HFFc6 (cell line): ENCODE measurements at regions not wholly inside any gene's neighbourhood (a gene's known extent, or its start where the extent isn't known, plus 50 kb on each side); places are given as distances from the start of the nearest gene placed in this dataset.

Experiments
- DNase-seq: peaks from one replicate; pipeline ENCODE4 v3.0.0-alpha.2; 2018
- H3K27ac Mint-ChIP-seq: 2 replicates; pipeline ENCODE4 v1.8.0; 2020; ENCODE audit warnings: mild to moderate bottlenecking, mixed read lengths
- H3K27me3 Mint-ChIP-seq: 2 replicates; pipeline ENCODE4 v1.8.0; 2021; ENCODE audit warnings: mild to moderate bottlenecking, moderate library complexity, mixed read lengths; ENCODE audit not compliant: insufficient read depth
- H3K36me3 Mint-ChIP-seq: 2 replicates; pipeline ENCODE4 v1.8.0; 2021; ENCODE audit warnings: low read depth, mixed read lengths
- H3K4me1 Mint-ChIP-seq: 2 replicates; pipeline ENCODE4 v1.8.0; 2020; ENCODE audit warnings: low read depth, mixed read lengths
- H3K4me3 Mint-ChIP-seq: 2 replicates; pipeline ENCODE4 v1.8.0; 2020; ENCODE audit warnings: mild to moderate bottlenecking, moderate library complexity, mixed read lengths
- H3K9me3 Mint-ChIP-seq: 2 replicates; pipeline ENCODE4 v1.8.0; 2020; ENCODE audit warnings: mild to moderate bottlenecking, mixed read lengths
- TF ChIP-seq, protein P1 (sequence below): fragments of 200-600 bp; sonication (generic); IDR thresholded peaks from 2 replicates; pipeline ENCODE4 v1.5.0; 2021; ENCODE audit warnings: antibody characterized with exemption, mild to moderate bottlenecking

DNA sequence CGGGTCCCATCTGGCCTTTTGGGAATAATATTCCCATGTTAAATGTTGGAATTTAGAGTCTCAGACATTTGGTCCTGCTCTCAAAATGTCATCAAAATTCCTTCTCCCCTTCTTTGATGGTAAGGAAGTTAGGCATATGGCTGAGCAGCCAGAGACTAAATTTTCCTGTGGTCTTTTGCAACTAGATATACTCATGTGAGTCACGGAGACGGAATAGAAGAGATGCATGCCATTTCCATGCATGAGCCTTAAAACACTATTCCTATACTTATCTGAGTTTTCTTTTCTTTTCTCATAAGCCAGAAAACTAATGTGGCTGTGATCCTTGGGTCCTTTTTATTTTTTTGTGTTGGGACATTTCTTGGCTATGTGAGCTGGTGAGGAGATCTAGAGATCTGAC is 105.3 kb downstream of the NR2F2 start:
- H3K27ac Mint-ChIP-seq = no peak overlapping the region
- TF ChIP-seq, protein P1, sequence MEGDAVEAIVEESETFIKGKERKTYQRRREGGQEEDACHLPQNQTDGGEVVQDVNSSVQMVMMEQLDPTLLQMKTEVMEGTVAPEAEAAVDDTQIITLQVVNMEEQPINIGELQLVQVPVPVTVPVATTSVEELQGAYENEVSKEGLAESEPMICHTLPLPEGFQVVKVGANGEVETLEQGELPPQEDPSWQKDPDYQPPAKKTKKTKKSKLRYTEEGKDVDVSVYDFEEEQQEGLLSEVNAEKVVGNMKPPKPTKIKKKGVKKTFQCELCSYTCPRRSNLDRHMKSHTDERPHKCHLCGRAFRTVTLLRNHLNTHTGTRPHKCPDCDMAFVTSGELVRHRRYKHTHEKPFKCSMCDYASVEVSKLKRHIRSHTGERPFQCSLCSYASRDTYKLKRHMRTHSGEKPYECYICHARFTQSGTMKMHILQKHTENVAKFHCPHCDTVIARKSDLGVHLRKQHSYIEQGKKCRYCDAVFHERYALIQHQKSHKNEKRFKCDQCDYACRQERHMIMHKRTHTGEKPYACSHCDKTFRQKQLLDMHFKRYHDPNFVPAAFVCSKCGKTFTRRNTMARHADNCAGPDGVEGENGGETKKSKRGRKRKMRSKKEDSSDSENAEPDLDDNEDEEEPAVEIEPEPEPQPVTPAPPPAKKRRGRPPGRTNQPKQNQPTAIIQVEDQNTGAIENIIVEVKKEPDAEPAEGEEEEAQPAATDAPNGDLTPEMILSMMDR = no peak
- no peak for DNase-seq
- H3K27me3 Mint-ChIP-seq = peaks cover 17% of the 10 kb centered on the region
- H3K36me3 Mint-ChIP-seq = no peaks in the 10 kb centered on the region
- H3K9me3 Mint-ChIP-seq = no peaks in the 10 kb centered on the region
- H3K4me1 Mint-ChIP-seq = 0 out of 2 replicates have a peak, but pooled peaks cover 5% of the 10 kb centered on the region
- no peak overlapping the region for H3K4me3 Mint-ChIP-seq

- no peak for DNase-seq
- Mint-ChIP-seq H3K27ac (no peak overlapping the region), H3K4me1 (peaks cover 6% of the 10 kb centered on the region; the same call in 1 of the 2 replicates), H3K9me3 (no peaks in the 10 kb centered on the region), H3K36me3 (no peaks in the 10 kb centered on the region), H3K27me3 (peaks cover 25% of the 10 kb centered on the region), H3K4me3 (no peak overlapping the region)
- TF ChIP-seq, protein P1 = no peak
Observed at GRCh38 chr15:96440978-96441377, 110.5 kb downstream of the NR2F2 start.

GRCh38 chr15:96442076-96442475 is 111.6 kb downstream of the NR2F2 start:
- TF ChIP-seq, protein P1 = no peak
- Mint-ChIP-seq H3K4me1 (peaks cover 6% of the 10 kb centered on the region; the same call in 1 of the 2 replicates), H3K4me3 (no peak overlapping the region), H3K27ac (no peak overlapping the region), H3K9me3 (no peaks in the 10 kb centered on the region), H3K27me3 (peaks cover 28% of the 10 kb centered on the region), H3K36me3 (no peaks in the 10 kb centered on the region)
- no peak for DNase-seq

- Mint-ChIP-seq H3K27me3 (peaks cover 30% of the 10 kb centered on the region), H3K36me3 (no peaks in the 10 kb centered on the region), H3K9me3 (no peaks in the 10 kb centered on the region), H3K27ac (no peak overlapping the region), H3K4me1 (peaks cover 6% of the 10 kb centered on the region; the same call in 1 of the 2 replicates), H3K4me3 (no peak overlapping the region)
- TF ChIP-seq, protein P1 = no peak
- no peak for DNase-seq
Observed at GRCh38 chr15:96444865-96445264, 114.4 kb downstream of the NR2F2 start.

DNA sequence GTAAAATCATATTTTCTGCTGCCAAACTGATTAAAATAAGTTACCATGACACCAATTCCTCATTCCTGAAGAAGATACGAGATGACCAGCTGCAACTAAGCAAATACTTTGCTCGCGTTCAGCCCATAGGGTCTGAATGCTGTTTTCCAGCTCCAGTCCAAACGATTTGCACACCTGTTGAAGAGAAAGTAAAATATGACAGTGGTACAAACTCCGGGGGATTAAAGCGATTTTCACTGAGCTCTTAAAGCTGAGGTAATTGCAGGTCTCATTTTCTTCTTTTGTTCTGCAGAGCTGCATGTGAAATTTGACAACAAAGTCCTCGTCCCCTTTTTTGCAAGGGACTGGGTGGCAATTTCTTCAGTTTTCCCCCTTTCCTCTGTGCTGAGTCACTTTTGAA is 118.4 kb downstream of the NR2F2 start:
- no peak for DNase-seq
- H3K36me3 Mint-ChIP-seq = no peaks in the 10 kb centered on the region
- TF ChIP-seq, protein P1 = no peak
- H3K9me3 Mint-ChIP-seq = no peaks in the 10 kb centered on the region
- peaks cover 23% of the 10 kb centered on the region for H3K27me3 Mint-ChIP-seq
- no peak overlapping the region for H3K27ac Mint-ChIP-seq
- no peak overlapping the region for H3K4me3 Mint-ChIP-seq
- H3K4me1 Mint-ChIP-seq = peaks cover 6% of the 10 kb centered on the region; the same call in 1 of the 2 replicates

GRCh38 chr15:96457841-96458240 is 127.3 kb downstream of the NR2F2 start:
- Mint-ChIP-seq H3K27me3 (peaks cover 10% of the 10 kb centered on the region; the same call in 1 of the 2 replicates), H3K27ac (no peak overlapping the region), H3K9me3 (no peaks in the 10 kb centered on the region), H3K36me3 (no peaks in the 10 kb centered on the region), H3K4me1 (peaks cover 10% of the 10 kb centered on the region), H3K4me3 (peak overlapping the region; percentile 35; the same call in 1 of the 2 replicates)
- TF ChIP-seq, protein P1 = no peak
- DNase-seq = no peak
